GM21367 (cell line): ENCODE measurements at regions not wholly inside any gene's neighbourhood (a gene's known extent, or its start where the extent isn't known, plus 50 kb on each side); places are given as distances from the start of the nearest gene placed in this dataset.
"Not testable (repeated sequence)": the region's sequence is repeated elsewhere in the genome, so short reads cannot be mapped to it uniquely, and the experiment has no call there.

Source experiments
- ATAC-seq: cut with Tn5 transposase; IDR thresholded peaks from one replicate; pipeline ENCODE4 v1.9.1; 2021; ENCODE audit not compliant: unreplicated experiment

DNA sequence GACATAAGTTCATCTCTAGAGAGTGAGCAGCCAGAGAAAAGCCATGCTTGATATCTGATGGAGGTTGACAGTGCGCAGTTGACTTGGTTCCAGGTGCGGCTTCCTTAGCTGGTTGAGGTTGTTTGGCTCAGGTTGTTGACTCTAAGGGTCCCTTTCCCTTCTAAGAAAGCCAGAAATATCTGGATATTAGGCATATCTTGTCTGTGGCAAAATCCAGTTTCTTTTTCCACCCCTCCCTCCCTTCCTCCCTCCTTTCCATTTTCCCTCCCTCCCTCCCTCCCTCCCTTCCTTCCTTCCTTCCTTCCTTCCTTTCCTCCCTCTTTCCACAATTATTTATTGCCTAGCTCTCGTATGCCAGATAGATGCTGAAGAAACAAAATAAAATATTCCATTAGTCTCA lies 82.6 kb upstream of the TNP1 start:
- no peak for ATAC-seq

DNA sequence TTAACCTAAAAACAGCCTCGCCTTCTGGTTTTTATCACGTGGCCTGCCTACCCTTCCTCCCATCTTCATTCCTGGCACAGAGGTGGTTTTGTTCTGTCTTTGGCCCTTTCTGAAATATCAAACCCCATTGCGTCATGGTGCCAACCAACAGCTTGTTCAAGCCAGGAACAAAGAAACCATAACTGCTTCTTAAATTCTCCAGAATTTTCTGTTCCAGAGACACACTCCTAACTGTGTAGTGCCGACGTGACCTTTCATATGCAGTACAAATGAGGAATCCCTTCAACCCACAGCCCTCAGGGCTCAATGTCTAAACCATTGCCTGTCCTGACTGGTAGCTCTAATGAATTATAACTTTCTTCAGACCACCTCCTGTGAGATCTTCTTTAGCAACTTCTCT lies 82.2 kb upstream of the TNP1 start:
- no peak for ATAC-seq

DNA sequence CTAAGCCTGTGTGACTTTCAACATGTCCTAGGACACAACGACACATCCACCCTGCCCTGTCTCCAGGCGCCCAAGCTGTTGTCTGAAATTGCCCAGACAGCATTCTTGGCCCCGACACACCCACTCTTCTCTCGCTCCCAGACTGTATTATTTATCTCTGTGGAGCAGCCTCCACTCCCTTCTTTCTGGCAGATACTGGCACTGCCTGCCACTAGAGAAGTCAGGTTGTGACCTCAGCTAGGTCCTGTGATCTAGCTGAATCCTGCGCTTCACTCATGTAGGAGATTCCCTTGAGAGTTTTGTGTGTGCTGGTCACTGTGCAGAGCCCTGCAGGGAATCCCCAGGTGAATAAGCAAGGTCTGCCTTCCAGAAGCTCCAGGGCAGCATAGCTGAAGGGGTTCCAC lies 77.1 kb upstream of the TNP1 start:
- ATAC-seq = no peak

DNA sequence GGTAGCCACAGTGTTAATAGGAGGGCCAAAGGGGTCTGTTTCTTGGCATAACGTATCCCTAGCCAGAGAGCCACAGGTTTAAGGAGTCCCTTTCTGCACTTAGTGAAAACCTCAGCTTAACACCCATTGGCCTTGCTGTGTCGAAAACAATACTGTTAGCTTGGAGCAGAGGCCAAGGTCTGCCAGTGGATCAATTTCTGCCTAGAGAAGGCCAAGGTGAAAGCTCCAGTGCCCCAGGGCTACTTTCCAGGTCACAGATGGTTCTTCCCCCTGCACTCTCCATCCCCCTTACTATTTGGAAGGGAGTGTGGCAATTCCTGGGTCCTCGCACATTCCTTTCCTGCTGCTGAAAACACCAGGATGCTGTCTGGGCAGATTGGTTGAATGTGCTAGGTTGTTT lies 74.8 kb upstream of the TNP1 start:
- no peak for ATAC-seq

DNA sequence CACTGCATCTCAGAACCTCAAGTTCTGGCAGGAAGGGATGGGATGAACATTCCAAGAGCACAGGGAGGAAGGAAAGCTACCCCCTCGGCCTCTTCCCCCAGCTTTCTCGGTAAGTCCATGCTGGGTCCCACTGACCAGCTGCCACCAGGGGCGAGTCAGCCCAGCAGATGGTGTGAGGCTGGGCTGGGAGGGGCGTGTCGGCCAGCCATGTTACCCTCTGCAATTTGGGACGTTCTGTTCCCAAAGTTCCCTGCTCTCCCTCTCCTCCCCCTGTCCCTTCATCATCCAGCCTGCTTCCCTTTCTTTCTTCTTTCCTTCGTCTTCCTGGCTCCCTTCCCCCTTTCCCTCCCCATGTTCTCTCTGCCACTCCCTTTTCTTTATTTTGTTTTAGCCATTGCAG lies 74.3 kb upstream of the TNP1 start:
- ATAC-seq = no peak

DNA sequence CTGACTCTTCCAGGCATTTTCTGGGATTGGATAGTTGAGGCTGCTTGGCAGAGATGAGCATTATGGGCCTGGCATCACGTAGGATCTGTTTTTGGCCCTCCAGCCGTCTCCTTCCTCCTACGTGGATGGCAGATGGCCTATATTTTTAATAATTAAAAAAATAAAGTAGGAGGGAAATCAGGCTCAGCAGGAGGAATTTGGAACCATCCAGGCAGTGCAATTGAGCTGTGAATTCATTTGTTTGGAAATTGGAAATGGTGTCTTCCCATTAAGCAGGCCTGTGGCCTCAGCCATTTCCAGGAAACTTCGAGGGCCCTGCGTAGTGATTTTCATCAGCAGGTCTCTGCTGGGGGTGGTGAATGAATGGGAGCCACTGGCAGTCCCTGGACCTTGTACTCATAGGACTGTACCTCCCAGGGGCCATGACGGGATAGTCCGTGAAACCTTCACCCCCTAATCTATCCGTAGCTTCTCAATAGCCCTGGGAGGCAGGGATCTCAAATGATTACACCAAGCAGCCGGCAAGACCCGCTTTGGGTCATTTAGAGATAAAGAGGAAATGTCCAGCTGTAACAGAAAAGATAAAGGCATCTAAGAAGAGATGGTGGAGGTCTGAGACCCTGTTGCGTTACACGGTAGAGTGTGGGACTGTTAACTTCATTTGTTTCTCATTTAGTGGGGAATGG lies 73.1 kb upstream of the TNP1 start:
- ATAC-seq = no peak

DNA sequence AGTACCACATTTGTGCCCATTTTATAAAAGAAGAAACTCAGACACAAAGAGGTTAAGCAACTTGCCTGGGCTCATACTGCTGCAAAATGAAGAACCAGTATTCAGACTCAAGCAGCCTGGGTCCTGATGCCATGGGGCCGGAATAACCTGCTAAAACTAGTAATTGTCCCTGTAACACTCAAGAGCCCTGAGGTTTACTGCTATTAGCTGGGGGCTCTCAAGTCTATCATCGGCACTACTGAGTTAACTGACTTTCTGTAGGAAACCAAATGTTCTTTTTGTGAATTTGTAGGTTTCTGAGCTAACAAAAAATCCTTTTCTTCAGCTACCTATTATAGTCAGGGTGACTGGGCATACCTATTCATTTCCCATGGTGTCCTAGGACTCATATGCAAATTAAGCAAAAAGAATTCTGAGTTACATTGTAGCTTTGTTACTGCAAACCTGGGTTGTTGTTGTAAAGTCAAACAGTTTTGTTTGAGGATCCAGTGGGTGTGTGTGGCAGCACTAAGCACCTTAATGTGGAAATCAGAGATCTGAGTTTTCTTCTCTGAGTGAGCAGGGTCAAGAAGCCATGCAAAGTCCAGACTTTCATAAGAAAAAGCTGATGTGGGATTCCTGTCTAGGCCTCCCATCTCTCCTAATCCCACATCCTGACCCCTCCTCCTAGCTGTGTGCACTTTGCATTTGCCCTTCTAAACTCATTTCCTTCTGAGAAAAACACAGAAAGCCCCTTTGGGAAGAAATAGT lies 72.4 kb upstream of the TNP1 start:
- ATAC-seq = no peak

DNA sequence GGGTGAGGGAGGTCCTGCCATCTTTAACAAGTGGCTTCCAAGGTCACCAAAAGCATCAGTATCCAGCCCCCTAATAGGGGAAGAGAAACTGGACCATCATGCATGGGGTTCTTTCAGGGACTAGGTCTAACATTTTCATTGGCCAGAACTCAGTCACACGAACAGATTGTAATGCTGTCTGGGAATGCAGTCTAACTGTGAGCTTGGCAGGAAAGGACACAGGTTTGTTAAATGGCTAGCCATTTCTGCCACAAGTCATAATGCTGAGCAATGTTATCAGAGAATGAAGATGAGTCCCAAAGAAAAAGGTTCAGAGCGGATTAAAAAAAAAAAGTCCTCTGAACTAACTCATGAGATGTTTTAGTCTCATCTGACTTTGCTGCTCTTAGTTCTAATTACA lies 70.9 kb upstream of the TNP1 start:
- no peak for ATAC-seq

DNA sequence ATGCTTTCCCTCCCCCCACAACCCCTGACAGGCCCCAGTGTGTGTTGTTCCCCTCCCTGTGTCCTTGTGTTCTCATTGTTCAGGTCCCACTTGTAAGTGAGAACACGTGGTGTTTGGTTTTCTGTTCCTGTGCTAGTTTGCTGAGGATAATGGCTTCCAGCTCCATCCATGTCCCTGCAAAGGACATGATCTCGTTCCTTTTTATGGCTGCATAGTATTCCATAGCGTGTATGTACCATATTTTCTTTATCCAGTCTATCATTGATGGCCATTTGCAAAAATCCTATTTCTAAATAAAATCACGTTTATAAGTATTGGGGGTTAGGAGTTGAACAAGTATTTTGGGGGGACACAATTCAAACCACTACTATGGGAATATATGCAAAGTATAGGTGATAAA lies 69.5 kb upstream of the TNP1 start:
- not testable (repeated sequence) for ATAC-seq

DNA sequence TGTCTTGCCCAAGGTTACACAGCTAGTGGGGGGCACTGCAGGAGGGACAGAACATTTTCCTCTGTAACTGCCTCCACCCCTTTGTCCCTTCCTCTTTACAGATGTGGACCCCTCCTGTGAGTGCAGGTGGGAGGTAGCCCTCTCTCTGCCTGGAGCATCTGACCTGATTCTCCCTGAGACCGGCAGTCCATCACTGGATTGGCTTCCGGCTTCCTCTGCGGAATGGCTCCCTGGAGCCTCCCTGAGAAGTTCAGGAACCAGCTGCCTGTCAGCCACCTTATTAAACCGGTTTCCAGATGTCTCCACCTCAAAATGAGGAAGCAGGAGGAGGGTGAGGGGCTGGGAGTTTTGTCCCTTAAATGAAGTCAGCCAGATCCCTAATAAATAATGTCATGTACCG lies 67.3 kb upstream of the TNP1 start:
- ATAC-seq = no peak

DNA sequence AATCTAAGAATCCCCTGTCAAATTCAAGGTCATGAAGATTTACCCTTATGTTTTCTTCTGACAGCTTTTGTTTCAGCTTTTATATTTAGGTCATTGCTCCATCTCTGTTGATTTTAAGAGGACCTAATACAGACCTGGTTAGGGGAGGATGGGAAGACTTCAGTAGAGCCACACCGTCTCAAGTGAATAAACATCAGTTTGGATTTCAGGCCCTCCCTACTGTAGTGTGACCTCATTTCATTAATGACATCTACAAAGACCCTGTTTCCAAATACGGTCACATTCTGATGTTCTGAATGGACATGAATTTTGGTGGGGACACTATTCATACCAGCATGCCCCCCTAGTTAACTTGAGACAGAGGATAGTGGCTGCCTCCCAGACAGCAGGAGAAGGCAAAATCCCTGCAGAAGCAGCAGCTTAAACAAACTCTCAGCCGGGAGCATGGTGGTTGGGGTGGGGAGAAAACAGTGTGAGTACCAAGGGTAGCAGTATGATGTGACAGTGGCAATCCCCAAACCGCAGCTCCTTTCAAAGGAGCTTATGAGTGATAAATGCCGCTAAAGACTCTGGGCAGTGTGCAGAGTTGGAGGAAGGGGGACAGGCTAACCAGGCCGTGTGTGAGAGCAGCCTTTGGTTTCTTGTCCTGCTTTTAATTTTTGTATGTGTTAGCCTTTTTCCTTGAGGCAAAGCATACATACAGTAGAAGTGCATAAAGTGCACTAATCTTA lies 65.9 kb upstream of the TNP1 start:
- no peak for ATAC-seq

DNA sequence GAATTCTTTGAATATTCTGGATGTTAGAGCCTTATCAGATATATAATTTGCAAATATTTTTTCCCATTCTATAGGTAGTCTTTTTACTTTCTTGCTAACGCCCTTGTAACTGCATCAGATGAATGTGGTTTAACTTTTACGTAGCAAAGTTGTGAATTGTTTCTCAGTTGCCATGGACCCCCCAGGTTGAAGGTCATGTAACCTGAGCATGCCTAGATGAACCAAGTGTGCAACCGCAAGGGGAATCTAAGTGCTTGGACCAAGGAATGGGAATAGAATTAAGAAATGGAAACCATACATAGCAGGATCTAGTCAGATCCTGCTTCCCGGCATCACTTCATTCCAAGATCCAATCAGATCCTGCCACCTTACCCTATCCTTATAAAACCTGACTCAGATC lies 65.1 kb upstream of the TNP1 start:
- no peak for ATAC-seq

DNA sequence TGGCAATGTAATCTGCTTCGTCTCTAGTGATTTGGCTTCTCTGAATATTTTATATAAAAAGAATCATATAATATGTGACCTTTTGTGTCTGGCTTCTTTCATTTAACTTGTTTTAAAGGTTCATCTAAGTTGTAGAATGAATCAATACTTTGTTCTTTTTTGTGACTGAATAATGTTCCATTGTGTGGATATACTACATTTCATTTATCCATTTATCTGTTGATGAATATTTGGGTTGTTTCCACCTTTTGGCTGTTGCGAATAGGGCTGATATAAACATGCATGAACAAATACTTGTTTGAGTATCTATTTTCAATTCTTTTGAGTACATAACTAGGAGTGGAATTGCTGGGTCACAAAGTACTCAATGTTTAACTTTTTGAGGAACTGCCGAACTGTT lies 63.8 kb upstream of the TNP1 start:
- ATAC-seq = no peak

DNA sequence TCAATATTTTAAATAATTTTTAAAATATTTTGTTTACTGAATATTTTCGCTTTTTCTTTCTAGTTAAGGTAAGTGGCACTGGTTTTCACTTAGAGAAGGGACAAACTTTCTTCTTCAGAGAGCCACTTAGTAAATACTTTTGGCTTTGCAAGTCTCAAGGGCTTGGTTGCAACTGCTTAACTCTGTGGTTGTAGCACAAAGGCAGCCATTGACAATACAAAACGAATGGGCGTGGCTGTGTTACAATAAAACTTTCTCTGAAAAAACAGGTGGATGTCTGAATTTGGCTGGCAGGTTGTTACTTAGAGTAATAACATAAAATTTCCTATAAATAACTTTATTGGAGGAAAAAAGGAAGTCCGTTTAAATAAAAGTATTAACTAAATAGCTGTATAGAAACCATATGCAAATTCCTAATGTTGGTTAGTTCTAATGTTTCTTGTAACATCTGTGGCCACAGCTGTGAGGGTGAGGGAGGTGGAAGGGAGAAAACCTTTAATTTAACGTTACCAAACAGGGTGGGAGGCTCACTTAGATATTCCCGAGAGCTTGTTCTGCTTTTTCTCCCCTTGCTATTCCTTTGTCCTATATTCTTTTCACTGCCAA lies 62.4 kb upstream of the TNP1 start:
- peak; percentile 83 for ATAC-seq

DNA sequence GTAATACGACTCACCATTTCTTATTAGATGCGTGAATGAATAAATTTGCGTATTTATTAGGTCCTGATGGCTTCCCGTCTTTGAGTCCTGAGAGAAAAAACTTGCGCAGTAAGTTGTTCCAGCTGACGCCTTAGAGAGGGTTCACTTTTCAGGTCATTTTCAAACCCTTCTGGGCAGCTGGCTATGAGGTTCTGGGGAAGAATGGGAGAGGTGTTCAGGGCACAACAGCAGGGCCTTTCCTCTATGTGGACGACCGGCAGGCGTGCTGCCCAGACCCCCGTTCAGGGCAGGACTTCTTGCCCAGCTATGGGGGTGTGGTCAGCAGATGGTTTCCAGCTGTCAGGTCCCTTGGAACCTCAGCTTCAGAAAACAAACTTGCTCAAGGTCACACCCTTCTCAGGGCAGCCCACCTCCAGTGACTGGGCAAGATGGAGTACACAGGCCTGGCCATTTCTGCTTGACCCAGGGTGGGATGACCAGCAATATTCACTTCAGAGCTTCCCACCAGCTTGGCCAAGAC lies 61.1 kb upstream of the TNP1 start:
- no peak for ATAC-seq

DNA sequence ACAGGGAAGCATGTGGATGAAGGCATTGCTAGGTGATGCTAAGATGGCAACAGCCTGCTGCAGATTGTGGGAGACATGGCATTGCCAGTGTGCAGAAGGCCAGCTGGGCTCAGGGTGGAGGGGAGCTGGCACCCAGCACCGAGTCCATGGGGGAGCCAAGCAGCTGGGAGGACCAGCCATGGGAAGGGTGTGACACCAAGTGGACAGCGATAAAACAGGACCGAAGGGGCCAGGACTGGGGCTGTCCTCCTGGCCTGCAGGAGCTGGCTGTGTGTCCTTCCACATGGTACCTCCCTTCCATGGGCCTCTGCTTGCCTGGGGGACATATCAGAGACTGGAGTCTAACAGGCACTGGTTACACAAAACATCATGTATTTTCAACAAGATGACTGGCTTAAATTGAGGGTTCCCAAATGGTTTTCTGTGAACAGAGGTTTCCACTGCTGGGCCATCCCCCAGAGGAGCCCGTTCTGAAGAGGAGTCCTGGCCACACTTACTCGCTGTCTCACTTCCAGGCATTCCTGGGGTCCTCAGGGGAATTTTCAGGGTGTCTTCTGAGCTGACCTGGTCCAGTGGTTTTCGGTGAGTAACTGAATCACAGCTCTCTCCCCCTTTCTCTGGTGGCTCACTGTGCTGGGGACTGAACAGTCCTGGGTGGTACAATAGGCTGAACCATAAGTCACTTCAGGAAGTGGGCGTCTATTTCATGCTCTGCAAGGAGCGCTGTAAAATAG lies 60.4 kb upstream of the TNP1 start:
- no peak for ATAC-seq

DNA sequence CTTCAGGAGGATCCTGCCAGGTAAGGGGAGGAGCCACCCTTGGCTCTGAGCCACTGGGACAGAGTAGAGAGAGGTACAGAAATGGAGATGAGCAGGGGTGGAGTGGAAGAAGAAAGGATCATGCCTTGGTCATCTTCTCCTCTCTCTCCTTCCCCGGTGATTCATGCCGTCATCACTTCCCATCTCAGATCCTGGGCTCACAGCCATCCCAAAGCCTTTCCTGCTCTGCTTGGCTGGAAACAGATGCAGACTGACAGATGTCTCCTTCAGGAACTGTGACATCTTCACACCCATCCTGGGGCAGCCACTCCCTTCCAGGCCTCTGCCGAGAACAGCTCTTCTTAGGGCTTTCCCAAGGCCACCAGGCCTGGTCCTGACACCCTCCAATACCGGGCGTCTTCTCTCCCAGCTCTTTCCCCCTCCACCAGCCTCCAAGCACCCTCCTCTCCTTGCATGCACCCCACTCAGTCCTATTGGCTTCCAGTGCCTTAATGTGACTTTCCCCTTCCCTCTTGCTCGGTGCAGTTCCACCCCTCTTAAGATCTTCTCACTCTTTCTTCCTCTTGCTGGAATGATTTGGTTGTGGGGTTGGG lies 58.3 kb upstream of the TNP1 start:
- ATAC-seq = no peak

DNA sequence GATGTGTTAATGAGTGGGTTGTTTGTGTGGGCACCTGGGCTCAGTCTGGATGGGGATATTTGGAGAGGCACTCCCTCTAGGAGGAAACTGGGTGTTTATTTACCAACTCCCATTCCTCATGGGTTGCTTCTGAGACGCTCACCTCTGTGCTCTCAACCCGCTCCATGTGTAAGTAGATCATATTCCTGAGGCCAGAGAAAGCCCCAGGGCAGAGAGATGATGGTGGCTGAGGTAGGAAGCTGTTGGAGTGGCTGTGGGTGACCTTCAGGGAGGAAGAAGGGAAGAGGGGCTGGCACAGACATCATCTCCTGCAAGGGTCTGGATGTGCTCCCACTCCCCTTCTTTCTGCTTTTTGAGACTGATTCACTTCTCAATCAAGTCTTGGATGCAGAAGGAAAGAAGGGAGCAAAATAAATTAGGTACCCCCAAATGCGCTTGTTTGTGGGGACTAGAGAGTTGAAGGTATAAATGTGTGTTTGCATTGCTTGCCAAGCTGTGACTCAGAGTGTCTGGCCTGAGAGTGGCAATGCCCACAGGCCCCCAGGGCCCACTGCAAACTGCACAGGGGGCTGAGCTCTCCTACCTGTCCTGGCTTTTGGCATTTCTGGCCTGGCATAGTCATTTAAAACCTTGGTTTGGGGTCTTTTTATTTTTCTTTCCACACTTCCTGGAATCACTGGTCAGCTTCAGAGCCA lies 57.2 kb upstream of the TNP1 start:
- no peak for ATAC-seq

DNA sequence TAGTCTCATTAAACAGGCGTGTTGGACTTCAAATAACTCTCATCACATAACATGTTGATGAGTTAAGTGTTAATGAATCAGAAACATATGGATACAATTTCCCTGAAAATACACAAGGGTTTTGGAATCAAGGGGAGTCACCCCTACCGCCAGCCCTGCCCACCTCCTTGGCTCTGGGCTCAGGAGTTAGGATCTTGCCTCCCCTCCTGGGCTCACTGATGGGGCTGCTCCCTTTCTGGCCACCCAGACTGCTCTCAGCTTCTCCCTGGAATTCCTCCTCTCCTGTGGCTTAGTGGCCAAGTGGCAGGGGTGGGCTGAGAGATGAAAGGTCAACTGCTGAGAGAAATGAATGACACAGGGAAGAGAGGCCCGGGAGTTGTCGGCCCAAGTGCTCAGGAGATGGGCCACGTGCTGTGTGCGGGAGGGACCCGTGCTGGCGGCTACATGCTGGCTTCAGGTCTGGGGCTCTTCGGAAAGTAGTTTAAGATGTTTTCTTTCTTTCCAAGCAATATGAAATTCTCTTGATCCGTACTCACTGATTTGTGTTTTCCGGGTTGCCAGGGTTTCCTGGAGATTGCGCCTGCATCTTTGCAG lies 55.8 kb upstream of the TNP1 start:
- ATAC-seq = no peak

DNA sequence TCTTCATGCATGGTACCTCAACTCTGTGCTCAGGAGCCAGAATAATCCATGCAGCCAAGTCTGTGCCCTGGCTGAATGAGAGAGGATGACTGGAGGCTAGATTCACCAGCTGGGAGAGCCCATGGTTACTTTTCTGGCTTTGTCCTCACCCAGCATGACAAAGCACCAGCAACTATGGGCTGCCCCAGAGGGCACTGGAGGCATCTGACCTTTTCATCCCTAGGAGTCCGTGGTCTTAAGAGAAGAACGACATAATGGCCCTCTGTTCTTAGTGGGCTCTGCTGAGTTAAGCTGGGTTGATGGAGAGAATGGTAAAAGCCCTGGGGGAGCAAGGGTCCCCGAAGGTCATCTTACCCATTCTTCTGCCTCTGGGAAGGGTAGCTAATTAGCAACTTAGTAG lies 54.6 kb upstream of the TNP1 start:
- no peak for ATAC-seq
